ENCODE measurements at regions not wholly inside any gene's neighbourhood (a gene's known extent, or its start where the extent isn't known, plus 50 kb on each side); places are given as distances from the start of the nearest gene placed in this dataset.

DNA sequence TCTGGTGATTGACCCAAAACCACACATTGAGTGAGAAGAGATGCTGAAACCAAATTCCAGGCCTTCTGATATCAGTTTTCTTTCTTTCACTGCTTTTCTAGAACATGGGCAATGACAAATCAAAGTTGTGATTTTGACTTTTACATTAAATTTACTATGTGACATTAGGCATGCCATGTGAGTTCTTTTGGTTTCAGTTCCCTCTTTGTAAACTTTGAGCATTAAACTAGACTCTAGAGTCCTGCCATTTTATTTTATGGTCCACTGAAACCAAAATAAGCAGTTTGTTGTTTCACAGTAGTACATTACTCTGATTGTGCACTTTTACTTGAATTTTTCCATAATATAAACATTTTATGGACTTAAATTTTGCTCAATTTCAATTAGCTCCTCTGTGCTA lies 381.1 kb upstream of the SEMA3D start:
- no peaks in the 10 kb centered on the region for H3K36me3 Mint-ChIP-seq
- no peaks in the 10 kb centered on the region for H3K4me1 Mint-ChIP-seq
- ATAC-seq (ENCODE audit: low read depth in 2 of 2): no peak
- H3K36me3 ChIP-seq (ENCODE audit: control insufficient read depth, insufficient read depth, low read length): no peaks in the 10 kb centered on the region
- no peak overlapping the region for H3K27ac ChIP-seq (ENCODE audit: insufficient read depth, low read length, poor library complexity, severe bottlenecking)
- no peaks in the 10 kb centered on the region for H3K27me3 ChIP-seq (ENCODE audit: control insufficient read depth, insufficient read depth, low read length)
- H3K9me3 ChIP-seq (ENCODE audit: control insufficient read depth in 2 of 2, low read length in 2 of 2): no peaks in the 10 kb centered on the region
- peaks cover 0 to 15% (median 3%) of the 10 kb centered on the region in 7 donors for H3K9me3 Mint-ChIP-seq
- H3K27me3 Mint-ChIP-seq: no peaks in the 10 kb centered on the region
- DNase-seq: no peak
- H3K27ac Mint-ChIP-seq: no peak overlapping the region
- no peak overlapping the region for H3K4me3 ChIP-seq (ENCODE audit: low read depth, low read length)
- no peak overlapping the region for H3K4me3 Mint-ChIP-seq
- no peaks in the 10 kb centered on the region for H3K4me1 ChIP-seq (ENCODE audit: control insufficient read depth, insufficient read depth, low read length, poor library complexity, severe bottlenecking)

DNA sequence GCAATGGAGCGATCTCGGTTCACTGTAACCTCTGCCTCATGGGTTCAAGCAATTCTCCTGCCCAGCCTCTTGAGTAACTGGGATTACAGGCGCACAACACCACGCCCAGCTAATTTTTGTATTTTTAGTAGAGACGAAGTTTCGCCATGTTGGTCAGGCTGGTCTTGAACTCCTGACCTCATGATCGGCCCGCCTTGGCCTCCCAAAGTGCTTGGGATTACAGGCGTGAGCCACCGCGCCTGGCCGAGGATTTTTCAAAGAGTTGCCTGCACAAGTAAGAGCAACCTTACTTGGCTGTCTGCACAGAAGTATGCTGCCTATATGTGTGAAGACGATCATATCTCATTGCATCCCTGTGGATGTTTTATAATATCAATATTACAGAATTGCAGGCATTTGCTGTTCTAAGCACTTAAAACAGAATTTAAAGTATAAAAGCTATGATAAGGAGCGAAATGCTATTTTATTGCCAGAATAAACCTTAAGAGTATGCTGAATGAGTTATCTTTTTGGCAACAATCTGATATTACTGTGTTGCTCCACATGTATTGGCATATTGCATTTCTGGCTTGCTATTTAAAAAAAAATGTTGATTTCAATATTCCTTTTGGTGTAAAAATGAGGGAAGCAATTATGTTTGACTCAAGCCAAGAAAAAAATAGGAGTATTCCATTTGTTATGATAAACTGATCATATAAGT lies 379.4 kb upstream of the SEMA3D start:
- no peak overlapping the region for H3K4me3 ChIP-seq (ENCODE audit: low read depth, low read length)
- Mint-ChIP-seq H3K4me3 (no peak overlapping the region), H3K4me1 (no peaks in the 10 kb centered on the region), H3K27me3 (no peaks in the 10 kb centered on the region), H3K27ac (no peak overlapping the region), H3K9me3 (peaks cover 0 to 10% (median 1%) of the 10 kb centered on the region in 7 donors), H3K36me3 (no peaks in the 10 kb centered on the region)
- no peaks in the 10 kb centered on the region for H3K36me3 ChIP-seq (ENCODE audit: control insufficient read depth, insufficient read depth, low read length)
- no peaks in the 10 kb centered on the region for H3K27me3 ChIP-seq (ENCODE audit: control insufficient read depth, insufficient read depth, low read length)
- no peaks in the 10 kb centered on the region for H3K9me3 ChIP-seq (ENCODE audit: control insufficient read depth in 2 of 2, low read length in 2 of 2)
- H3K4me1 ChIP-seq (ENCODE audit: control insufficient read depth, insufficient read depth, low read length, poor library complexity, severe bottlenecking): no peaks in the 10 kb centered on the region
- no peak for DNase-seq
- H3K27ac ChIP-seq (ENCODE audit: insufficient read depth, low read length, poor library complexity, severe bottlenecking): no peak overlapping the region
- ATAC-seq (ENCODE audit: low read depth in 2 of 2): no peak

DNA sequence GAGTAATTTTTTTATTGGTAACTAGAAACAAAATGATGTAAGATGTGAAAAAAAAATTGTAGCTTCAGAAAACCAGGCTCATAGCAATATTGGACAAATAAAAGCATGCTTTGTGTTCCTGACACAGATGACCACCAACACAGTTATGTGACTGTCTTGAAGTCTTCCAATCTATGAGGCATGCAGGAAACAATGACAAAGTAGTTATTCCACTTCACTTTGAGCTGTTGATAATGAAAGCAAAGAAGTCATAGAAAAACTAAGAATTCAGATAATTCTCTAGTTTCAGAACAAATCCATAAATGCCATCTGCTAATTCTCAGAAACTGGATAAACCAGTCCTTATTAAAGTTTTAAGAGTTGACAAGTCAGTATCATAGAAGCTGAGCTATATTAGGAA lies 378.4 kb upstream of the SEMA3D start:
- no peaks in the 10 kb centered on the region for H3K9me3 ChIP-seq (ENCODE audit: control insufficient read depth in 2 of 2, low read length in 2 of 2)
- DNase-seq (no peak), ATAC-seq (ENCODE audit: low read depth in 2 of 2) (no peak)
- H3K4me1 ChIP-seq (ENCODE audit: control insufficient read depth, insufficient read depth, low read length, poor library complexity, severe bottlenecking): no peaks in the 10 kb centered on the region
- H3K36me3 ChIP-seq (ENCODE audit: control insufficient read depth, insufficient read depth, low read length): no peaks in the 10 kb centered on the region
- H3K27me3 Mint-ChIP-seq: no peaks in the 10 kb centered on the region
- no peak overlapping the region for H3K27ac ChIP-seq (ENCODE audit: insufficient read depth, low read length, poor library complexity, severe bottlenecking)
- H3K4me3 ChIP-seq (ENCODE audit: low read depth, low read length): no peak overlapping the region
- no peak overlapping the region for H3K4me3 Mint-ChIP-seq
- H3K4me1 Mint-ChIP-seq: no peaks in the 10 kb centered on the region
- no peak overlapping the region for H3K27ac Mint-ChIP-seq
- no peaks in the 10 kb centered on the region for H3K27me3 ChIP-seq (ENCODE audit: control insufficient read depth, insufficient read depth, low read length)
- no peaks in the 10 kb centered on the region for H3K36me3 Mint-ChIP-seq
- peaks cover 0 to 12% (median 2%) of the 10 kb centered on the region in 7 donors for H3K9me3 Mint-ChIP-seq

DNA sequence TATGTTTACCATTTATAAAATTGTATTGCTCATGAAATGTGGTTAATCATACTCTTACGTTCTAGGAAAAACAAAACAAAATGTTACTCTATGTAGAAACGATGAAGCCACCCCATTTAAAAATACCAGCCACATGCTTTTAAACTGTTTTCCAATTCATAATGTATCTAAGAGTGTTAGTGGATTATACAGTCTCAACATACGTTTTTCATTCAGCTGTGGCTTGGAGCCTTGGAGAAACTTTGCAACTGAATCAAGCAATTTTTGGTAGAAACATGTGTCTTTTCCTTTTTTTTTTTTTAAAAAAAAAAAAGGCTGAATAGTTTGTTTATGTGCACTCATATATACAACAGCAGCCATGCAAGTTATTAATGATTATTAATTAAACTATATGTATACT lies 378.0 kb upstream of the SEMA3D start:
- Histone ChIP-seq H3K4me1 (ENCODE audit: control insufficient read depth, insufficient read depth, low read length, poor library complexity, severe bottlenecking) (no peaks in the 10 kb centered on the region), H3K27me3 (ENCODE audit: control insufficient read depth, insufficient read depth, low read length) (no peaks in the 10 kb centered on the region), H3K4me3 (ENCODE audit: low read depth, low read length) (no peak overlapping the region), H3K36me3 (ENCODE audit: control insufficient read depth, insufficient read depth, low read length) (no peaks in the 10 kb centered on the region), H3K27ac (ENCODE audit: insufficient read depth, low read length, poor library complexity, severe bottlenecking) (no peak overlapping the region), H3K9me3 (ENCODE audit: control insufficient read depth in 2 of 2, low read length in 2 of 2) (no peaks in the 10 kb centered on the region)
- Mint-ChIP-seq H3K36me3 (no peaks in the 10 kb centered on the region), H3K9me3 (peaks cover 0 to 12% (median 2%) of the 10 kb centered on the region in 7 donors), H3K4me1 (no peaks in the 10 kb centered on the region), H3K4me3 (no peak overlapping the region), H3K27ac (no peak overlapping the region), H3K27me3 (no peaks in the 10 kb centered on the region)
- DNase-seq (no peak), ATAC-seq (ENCODE audit: low read depth in 2 of 2) (no peak)

DNA sequence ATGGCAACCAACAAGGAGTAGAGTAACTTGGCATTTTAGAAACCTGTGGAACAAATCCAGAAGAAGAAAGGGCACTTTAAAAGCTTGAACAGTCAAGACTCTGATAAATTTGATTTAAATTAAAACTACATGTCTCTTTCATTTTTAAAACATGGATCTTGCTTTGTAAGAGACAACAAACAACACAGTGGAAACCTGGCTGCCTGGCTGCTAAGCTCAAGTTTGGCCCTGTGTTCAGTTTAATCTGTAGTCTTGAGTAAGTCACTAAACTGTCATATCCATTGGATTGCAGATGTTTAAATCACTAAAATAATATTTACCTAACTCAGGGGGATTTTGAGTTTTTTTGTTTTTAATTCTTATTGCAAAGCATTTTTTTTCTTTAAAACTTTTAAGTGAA lies 374.9 kb upstream of the SEMA3D start:
- no peak for DNase-seq
- Mint-ChIP-seq H3K9me3 (peaks cover 0 to 9% (median 2%) of the 10 kb centered on the region in 7 donors), H3K4me3 (no peak overlapping the region), H3K36me3 (no peaks in the 10 kb centered on the region), H3K4me1 (no peaks in the 10 kb centered on the region), H3K27ac (no peak overlapping the region), H3K27me3 (no peaks in the 10 kb centered on the region)
- no peak overlapping the region for H3K4me3 ChIP-seq (ENCODE audit: low read depth, low read length)
- no peaks in the 10 kb centered on the region for H3K9me3 ChIP-seq (ENCODE audit: control insufficient read depth in 2 of 2, low read length in 2 of 2)
- H3K27me3 ChIP-seq (ENCODE audit: control insufficient read depth, insufficient read depth, low read length): no peaks in the 10 kb centered on the region
- no peaks in the 10 kb centered on the region for H3K36me3 ChIP-seq (ENCODE audit: control insufficient read depth, insufficient read depth, low read length)
- ATAC-seq (ENCODE audit: low read depth in 2 of 2): no peak
- H3K27ac ChIP-seq (ENCODE audit: insufficient read depth, low read length, poor library complexity, severe bottlenecking): no peak overlapping the region
- no peaks in the 10 kb centered on the region for H3K4me1 ChIP-seq (ENCODE audit: control insufficient read depth, insufficient read depth, low read length, poor library complexity, severe bottlenecking)

DNA sequence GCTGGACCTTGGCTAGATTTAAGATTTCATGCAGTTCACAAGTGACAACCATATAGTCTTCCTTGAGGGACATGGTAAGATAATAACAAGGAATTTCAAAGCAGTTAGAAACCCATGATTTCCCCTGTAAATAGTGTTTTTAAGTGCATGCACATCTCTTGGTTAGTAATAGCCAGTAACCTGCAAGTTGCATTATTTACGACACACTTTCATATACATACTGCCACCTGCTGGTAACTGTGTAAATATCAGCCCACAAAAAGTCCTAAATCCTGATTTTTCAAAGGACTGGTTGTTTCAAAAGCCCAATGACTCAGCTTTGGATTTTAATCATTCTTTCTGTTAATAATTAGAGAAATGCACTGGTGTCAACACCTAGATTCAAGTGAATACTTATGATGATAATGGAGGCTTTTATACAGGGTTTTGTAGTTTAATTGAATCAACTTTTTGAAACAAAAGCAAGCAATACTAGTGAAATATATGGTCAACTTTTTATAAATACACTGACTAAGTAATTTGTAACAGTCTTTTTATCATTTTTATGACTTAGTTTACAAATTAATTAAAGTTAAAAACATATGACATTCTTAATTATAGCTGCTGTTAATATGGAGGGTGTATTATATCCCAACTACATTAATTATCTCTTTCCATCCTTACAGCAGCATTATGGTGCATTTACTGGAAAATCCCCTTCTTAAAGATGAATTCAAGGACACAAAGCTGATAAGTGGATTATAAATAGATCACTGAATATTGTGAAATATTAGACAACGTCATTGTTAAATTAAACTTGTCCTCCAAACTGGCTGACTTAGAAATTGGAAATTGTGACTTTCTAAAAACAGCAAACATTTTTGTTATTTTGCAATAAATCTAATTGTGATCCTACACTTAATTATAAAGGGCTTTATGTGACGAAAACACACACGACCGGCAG lies 367.7 kb upstream of the SEMA3D start:
- Histone ChIP-seq H3K27ac (ENCODE audit: insufficient read depth, low read length, poor library complexity, severe bottlenecking) (no peak overlapping the region), H3K4me3 (ENCODE audit: low read depth, low read length) (no peak overlapping the region), H3K9me3 (ENCODE audit: control insufficient read depth in 2 of 2, low read length in 2 of 2) (no peaks in the 10 kb centered on the region), H3K27me3 (ENCODE audit: control insufficient read depth, insufficient read depth, low read length) (no peaks in the 10 kb centered on the region), H3K4me1 (ENCODE audit: control insufficient read depth, insufficient read depth, low read length, poor library complexity, severe bottlenecking) (no peaks in the 10 kb centered on the region), H3K36me3 (ENCODE audit: control insufficient read depth, insufficient read depth, low read length) (no peaks in the 10 kb centered on the region)
- Mint-ChIP-seq H3K27ac (no peak overlapping the region), H3K36me3 (no peaks in the 10 kb centered on the region), H3K4me3 (no peak overlapping the region), H3K9me3 (peaks cover 0 to 6% (median under 1%) of the 10 kb centered on the region in 7 donors), H3K27me3 (no peaks in the 10 kb centered on the region), H3K4me1 (no peaks in the 10 kb centered on the region)
- no peak for ATAC-seq (ENCODE audit: low read depth in 2 of 2)
- peak in 1 of 3 donors; percentile 39 for DNase-seq

DNA sequence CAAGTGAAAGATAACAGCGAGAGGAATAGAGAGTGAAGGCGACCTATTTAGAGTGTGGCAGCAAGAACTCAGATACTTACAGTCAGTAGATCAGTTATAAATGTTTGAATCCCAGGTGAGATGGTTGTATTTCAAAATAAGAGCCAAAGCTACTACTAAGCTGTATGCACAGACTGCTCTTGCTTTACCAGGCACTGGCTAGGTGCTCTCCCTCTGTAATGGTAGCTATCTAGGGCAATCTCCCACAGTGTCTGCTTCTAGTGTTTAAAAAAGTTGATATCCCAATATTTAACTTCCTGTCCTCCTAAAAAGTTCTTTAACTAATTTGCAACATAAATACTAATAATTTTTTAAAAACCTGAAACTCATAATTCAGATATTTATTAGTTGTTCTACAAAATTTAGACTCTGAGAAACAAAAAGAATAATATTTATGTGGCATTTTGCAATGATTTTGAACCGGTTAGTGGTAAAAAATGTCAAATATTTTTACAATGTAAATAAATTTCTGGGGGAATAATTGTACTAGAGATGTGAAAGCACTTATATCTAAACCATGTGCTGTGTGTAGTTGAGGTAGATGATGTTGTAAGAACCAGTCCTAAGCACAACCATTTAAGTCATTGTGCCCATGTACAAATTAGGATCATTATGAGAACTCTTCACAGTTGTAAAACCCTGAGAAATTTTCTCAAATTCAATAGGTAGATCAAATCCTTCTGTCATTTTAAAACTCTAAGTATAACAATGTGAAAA lies 349.3 kb upstream of the SEMA3D start:
- ATAC-seq (ENCODE audit: low read depth in 2 of 2) (no peak), DNase-seq (no peak)
- Histone ChIP-seq H3K27ac (ENCODE audit: insufficient read depth, low read length, poor library complexity, severe bottlenecking) (no peak overlapping the region), H3K27me3 (ENCODE audit: control insufficient read depth, insufficient read depth, low read length) (no peaks in the 10 kb centered on the region), H3K4me3 (ENCODE audit: low read depth, low read length) (no peak overlapping the region), H3K4me1 (ENCODE audit: control insufficient read depth, insufficient read depth, low read length, poor library complexity, severe bottlenecking) (no peaks in the 10 kb centered on the region), H3K9me3 (ENCODE audit: control insufficient read depth in 2 of 2, low read length in 2 of 2) (no peaks in the 10 kb centered on the region), H3K36me3 (ENCODE audit: control insufficient read depth, insufficient read depth, low read length) (no peaks in the 10 kb centered on the region)
- Mint-ChIP-seq H3K36me3 (no peaks in the 10 kb centered on the region), H3K27ac (no peak overlapping the region), H3K27me3 (no peaks in the 10 kb centered on the region), H3K4me1 (no peaks in the 10 kb centered on the region), H3K4me3 (no peak overlapping the region), H3K9me3 (peaks cover 0 to 7% (median 3%) of the 10 kb centered on the region in 7 donors)

Measured in CD4-positive, CD25-positive, alpha-beta regulatory T cell (primary cell).